ENCODE measurements at regions not wholly inside any gene's neighbourhood (a gene's known extent, or its start where the extent isn't known, plus 50 kb on each side); places are given as distances from the start of the nearest gene placed in this dataset.

DNA sequence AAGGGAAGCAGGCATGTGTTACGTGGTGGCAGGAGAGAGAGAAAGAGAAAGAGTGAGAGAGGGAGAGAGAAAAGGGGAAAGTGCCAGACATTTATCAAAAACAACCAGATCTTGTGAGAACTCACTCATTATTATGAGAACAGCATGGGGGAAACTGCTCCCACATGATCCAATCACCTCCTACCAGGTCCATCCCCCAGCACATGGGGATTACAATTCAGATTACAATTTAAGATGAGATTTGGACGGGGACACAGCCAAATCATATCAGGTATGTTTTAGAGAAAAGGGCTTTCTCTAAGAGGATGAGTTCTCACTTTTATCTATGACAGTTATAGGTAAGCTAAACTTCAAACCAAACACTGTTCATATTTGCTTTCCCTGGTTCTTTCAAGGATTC lies 597.3 kb upstream of the PIK3C3 start:
- 88% methylated on average over 2 of the region's 2 CpGs; no CpG with 5 or more reads in 1 of the 2 experiments for WGBS, 2 experiments (ENCODE audit: extremely low coverage in 1 of 2, insufficient coverage in 1 of 2, insufficient read length in 1 of 2, insufficient replicate concordance in 2 of 2, low coverage in 1 of 2, low lambda C conversion rate in 2 of 2, missing lambda C conversion rate in 1 of 2)
- Histone ChIP-seq H2BK20ac (ENCODE audit: low read length) (no peak overlapping the region), H3K4me2 (ENCODE audit: insufficient read depth in 1 of 2, low read depth in 2 of 2, low read length in 2 of 2) (no peak overlapping the region), H4K20me1 (replicated peaks in 1 of 2; ENCODE audit: control insufficient read depth in 1 of 2, insufficient read depth in 2 of 2, low read length in 2 of 2) (no peaks in the 10 kb centered on the region), H3K18ac (ENCODE audit: extremely low read depth, low read length) (no peak overlapping the region), H2AK5ac (ENCODE audit: low read depth, low read length) (no peak overlapping the region), H3K56ac (replicated peaks; ENCODE audit: insufficient read length, low read depth, low read length) (no peak overlapping the region), H4K91ac (replicated peaks; ENCODE audit: insufficient read length, low read length) (no peak overlapping the region), H2BK120ac (replicated peaks; ENCODE audit: low read depth, low read length) (no peak overlapping the region), H4K5ac (ENCODE audit: insufficient read length, low read depth, low read length) (no peak overlapping the region), H3K27me3 (replicated peaks in 1 of 4; ENCODE audit: control insufficient read depth in 3 of 4, extremely low read depth in 1 of 4, insufficient read depth in 3 of 4, low read length in 3 of 4) (no peaks in the 10 kb centered on the region), H2AFZ (ENCODE audit: low read length) (no peak overlapping the region), H3K79me1 (ENCODE audit: low read depth, low read length) (no peaks in the 10 kb centered on the region), H3K14ac (ENCODE audit: insufficient read length) (no peak overlapping the region), H3K9me3 (ENCODE audit: insufficient read depth in 2 of 2, low read depth in 1 of 2, low read length in 1 of 2) (peaks cover 0 to 8% of the 10 kb centered on the region in 2 experiments; a peak in 3 of 4 replicates), H3K36me3 (ENCODE audit: control insufficient read depth in 2 of 4, insufficient read depth in 4 of 4, low read length in 3 of 4) (no peaks in the 10 kb centered on the region; a peak in 1 of 8 replicates), H4K8ac (ENCODE audit: extremely low read depth, insufficient read depth, low read length) (no peak overlapping the region), H3K23me2 (ENCODE audit: low read depth, low read length) (no peaks in the 10 kb centered on the region), H3K9ac (replicated peaks in 1 of 4; ENCODE audit: extremely low read depth in 1 of 4, low read depth in 3 of 4, low read length in 3 of 4) (no peak overlapping the region), H2BK5ac (ENCODE audit: low read depth, low read length) (no peak overlapping the region), H3K27ac (ENCODE audit: low read depth, low read length) (no peak overlapping the region), H3K4ac (replicated peaks; ENCODE audit: insufficient read length, low read depth, low read length) (no peak overlapping the region), H2BK12ac (ENCODE audit: low read depth, low read length) (no peak overlapping the region), H3K4me3 (ENCODE audit: extremely low read depth in 1 of 4, insufficient read depth in 2 of 4, low read depth in 3 of 4, low read length in 4 of 4) (no peak overlapping the region), H2BK15ac (ENCODE audit: low read length) (no peak overlapping the region), H3K4me1 (replicated peaks in 1 of 4; ENCODE audit: control insufficient read depth in 3 of 4, insufficient read depth in 4 of 4, low read length in 3 of 4) (peaks cover 0 to 5% (median 0%) of the 10 kb centered on the region in 4 experiments; a peak in 1 of 7 replicates), H3K23ac (ENCODE audit: insufficient read length) (no peak overlapping the region), H3K79me2 (ENCODE audit: control insufficient read depth in 1 of 2, insufficient read depth in 2 of 2, low read length in 2 of 2) (no peaks in the 10 kb centered on the region)
- CTCF ChIA-PET (ENCODE audit: partially characterized antibody): no interaction called here
- no peak for FAIRE-seq
- POLR2A ChIA-PET (ENCODE audit: partially characterized antibody): no interaction called here
- DNase-seq (ENCODE audit: low read depth in 1 of 2, low spot score in 2 of 2): no peak
- TF ChIP-seq TAF1 (IDR thresholded peaks at IDR 0.05; ENCODE audit: low read depth, low read length) (no peak), CREB1 (IDR thresholded peaks at IDR 0.05) (no peak), TEAD4 (IDR thresholded peaks at IDR 0.05; ENCODE audit: low read depth, low read length) (no peak), POLR2AphosphoS5 (IDR thresholded peaks at IDR 0.05; ENCODE audit: low read depth, low read length) (no peak), ZNF274 (IDR thresholded peaks at IDR 0.05; ENCODE audit: borderline replicate concordance, extremely low read depth, low read length) (peak; percentile 73; the same call in 1 of the 2 replicates), SRF (IDR thresholded peaks at IDR 0.05; ENCODE audit: low read depth, low read length) (no peak), RNF2 (IDR thresholded peaks at IDR 0.05; ENCODE audit: borderline replicate concordance, low read depth, low read length, missing control alignments, poor library complexity, severe bottlenecking) (no peak)

Measured in H1 (cell line).